ENCODE measurements at regions not wholly inside any gene's neighbourhood (a gene's known extent, or its start where the extent isn't known, plus 50 kb on each side); places are given as distances from the start of the nearest gene placed in this dataset.

DNA sequence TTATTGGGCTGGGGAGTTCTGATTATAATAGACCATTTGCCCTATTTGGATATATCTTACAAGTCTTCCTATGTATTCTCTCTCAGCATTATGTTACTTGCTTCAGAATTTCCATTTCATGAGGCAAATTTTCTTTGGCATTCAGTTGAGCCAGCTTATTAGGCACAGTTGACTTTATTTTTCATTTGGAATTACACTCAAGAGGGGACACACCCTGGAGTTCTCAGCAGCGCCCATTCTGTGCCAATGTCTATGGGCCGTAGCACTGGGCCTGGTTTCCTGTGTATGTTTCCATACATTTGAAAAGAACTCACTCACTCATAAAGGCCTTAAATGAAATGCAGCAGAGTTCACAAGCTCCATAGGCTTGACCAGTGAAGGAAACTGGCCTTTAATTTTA lies 138.5 kb downstream of the KLF12 start:
- TF ChIP-seq, protein P1, sequence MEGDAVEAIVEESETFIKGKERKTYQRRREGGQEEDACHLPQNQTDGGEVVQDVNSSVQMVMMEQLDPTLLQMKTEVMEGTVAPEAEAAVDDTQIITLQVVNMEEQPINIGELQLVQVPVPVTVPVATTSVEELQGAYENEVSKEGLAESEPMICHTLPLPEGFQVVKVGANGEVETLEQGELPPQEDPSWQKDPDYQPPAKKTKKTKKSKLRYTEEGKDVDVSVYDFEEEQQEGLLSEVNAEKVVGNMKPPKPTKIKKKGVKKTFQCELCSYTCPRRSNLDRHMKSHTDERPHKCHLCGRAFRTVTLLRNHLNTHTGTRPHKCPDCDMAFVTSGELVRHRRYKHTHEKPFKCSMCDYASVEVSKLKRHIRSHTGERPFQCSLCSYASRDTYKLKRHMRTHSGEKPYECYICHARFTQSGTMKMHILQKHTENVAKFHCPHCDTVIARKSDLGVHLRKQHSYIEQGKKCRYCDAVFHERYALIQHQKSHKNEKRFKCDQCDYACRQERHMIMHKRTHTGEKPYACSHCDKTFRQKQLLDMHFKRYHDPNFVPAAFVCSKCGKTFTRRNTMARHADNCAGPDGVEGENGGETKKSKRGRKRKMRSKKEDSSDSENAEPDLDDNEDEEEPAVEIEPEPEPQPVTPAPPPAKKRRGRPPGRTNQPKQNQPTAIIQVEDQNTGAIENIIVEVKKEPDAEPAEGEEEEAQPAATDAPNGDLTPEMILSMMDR (IDR thresholded peaks at IDR 0.05; ENCODE audit: unreplicated experiment), result no peak
- no peak for DNase-seq (ENCODE audit: low spot score, unreplicated experiment)
- no peaks in the 10 kb centered on the region for H3K27me3 Mint-ChIP-seq
- no peak overlapping the region for H3K27ac Mint-ChIP-seq
- no peak overlapping the region for H3K4me3 Mint-ChIP-seq (ENCODE audit: low read depth)
- H3K36me3 Mint-ChIP-seq (ENCODE audit: insufficient read depth), result peaks cover 2% of the 10 kb centered on the region
- peaks cover 12% of the 10 kb centered on the region for H3K4me1 Mint-ChIP-seq (ENCODE audit: low read depth)
- no peaks in the 10 kb centered on the region for H3K9me3 Mint-ChIP-seq (ENCODE audit: low read depth)

DNA sequence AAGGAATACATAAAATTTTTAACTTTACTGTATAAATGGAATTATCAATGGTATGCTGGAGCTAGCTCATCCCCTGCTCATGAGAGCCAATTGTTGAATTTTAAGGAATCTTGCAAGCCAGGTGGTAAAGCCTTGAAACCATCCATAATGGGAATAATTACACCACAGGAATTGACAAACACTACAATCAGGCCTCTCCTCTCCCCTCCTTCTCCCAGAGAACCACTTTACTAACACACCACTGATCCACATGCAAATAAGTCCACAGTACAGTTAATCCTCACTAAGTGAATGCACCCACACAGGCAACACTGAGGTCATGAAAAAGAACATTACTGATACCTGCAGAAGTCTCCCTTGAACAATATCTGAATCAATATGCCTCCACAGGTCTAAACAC lies 140.5 kb downstream of the KLF12 start:
- no peaks in the 10 kb centered on the region for H3K9me3 Mint-ChIP-seq (ENCODE audit: low read depth)
- H3K36me3 Mint-ChIP-seq (ENCODE audit: insufficient read depth), result peaks cover 2% of the 10 kb centered on the region
- no peak overlapping the region for H3K4me3 Mint-ChIP-seq (ENCODE audit: low read depth)
- peaks cover 29% of the 10 kb centered on the region for H3K4me1 Mint-ChIP-seq (ENCODE audit: low read depth)
- no peak for DNase-seq (ENCODE audit: low spot score, unreplicated experiment)
- H3K27ac Mint-ChIP-seq, result no peak overlapping the region
- no peaks in the 10 kb centered on the region for H3K27me3 Mint-ChIP-seq
- TF ChIP-seq, protein P1 (IDR thresholded peaks at IDR 0.05; ENCODE audit: unreplicated experiment), result no peak

DNA sequence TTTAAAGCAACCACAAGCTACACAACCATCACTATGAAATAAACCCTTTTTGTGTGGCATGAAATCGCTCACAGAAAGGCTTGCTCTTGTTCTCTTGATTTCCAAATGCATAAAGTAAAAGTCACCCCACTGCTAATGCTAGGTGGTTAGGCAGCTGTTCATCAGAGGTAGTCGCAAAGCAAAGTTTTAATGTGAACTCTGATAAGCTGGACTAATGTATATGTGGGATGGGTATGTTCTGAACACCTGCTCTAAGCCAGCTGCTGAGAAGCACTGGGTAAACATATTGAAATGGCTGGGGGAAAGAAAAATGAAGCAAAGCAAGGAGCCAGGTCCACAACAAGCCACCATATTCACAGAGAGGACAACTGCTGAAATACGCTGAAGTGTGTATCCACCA lies 142.3 kb downstream of the KLF12 start:
- DNase-seq (ENCODE audit: low spot score, unreplicated experiment), result no peak
- H3K9me3 Mint-ChIP-seq (ENCODE audit: low read depth), result no peaks in the 10 kb centered on the region
- no peak overlapping the region for H3K4me3 Mint-ChIP-seq (ENCODE audit: low read depth)
- peaks cover 39% of the 10 kb centered on the region for H3K4me1 Mint-ChIP-seq (ENCODE audit: low read depth)
- peak overlapping the region; percentile 71 for H3K27ac Mint-ChIP-seq
- no peaks in the 10 kb centered on the region for H3K27me3 Mint-ChIP-seq
- TF ChIP-seq, protein P1 (IDR thresholded peaks at IDR 0.05; ENCODE audit: unreplicated experiment), result no peak
- H3K36me3 Mint-ChIP-seq (ENCODE audit: insufficient read depth), result peaks cover 2% of the 10 kb centered on the region

DNA sequence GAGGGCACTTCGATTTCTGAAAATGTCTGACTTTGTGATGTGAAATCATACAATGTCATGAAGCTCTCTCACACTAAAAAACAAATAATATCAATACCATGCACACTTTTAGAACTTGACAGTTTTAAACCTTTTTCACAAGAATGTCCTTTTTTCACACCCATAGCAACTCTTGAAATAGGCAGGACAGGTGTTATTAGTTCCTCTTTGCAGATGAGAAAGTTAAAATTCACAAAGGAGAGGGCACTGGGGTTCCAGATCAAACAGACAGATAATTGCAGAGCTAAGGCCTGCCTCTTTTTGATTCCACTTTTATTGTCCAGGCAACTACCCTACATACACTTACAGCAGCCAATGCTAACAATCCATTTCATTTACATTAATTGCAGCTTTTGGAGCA lies 142.8 kb downstream of the KLF12 start:
- H3K27me3 Mint-ChIP-seq, result no peaks in the 10 kb centered on the region
- no peak overlapping the region for H3K27ac Mint-ChIP-seq
- H3K4me1 Mint-ChIP-seq (ENCODE audit: low read depth), result peaks cover 40% of the 10 kb centered on the region

DNA sequence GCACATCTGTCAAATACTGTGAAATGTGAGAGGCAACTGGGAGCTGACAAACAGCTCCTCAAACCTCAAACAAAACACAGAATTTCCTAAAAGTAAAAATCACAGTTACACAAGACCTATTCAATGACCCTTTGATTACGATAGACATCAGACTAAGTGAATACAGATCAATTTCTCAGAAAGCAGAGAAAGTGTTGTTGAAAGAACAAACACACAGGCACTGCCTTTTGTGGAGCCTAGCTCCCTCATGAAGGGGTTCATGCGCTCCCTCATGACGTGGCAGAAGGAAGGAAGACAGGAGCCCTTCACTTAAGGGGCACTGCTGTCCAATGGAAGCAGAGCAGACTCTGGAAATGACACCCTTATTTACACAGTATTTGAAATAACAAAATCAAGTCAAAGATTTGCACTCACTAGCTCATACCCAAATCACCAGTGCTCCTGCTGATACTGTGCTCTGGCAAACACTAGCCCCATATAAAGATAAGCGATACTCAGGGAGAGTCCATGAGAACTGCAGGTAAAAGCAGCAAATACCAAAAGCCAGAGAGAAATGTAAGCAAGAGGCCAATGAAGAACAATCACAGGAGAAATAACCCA lies 144.9 kb downstream of the KLF12 start:
- peak overlapping the region; percentile 87 for H3K27ac Mint-ChIP-seq
- peak overlapping the region; percentile 37 for H3K4me3 Mint-ChIP-seq (ENCODE audit: low read depth)
- peaks cover 6% of the 10 kb centered on the region for H3K36me3 Mint-ChIP-seq (ENCODE audit: insufficient read depth)
- peaks cover 48% of the 10 kb centered on the region for H3K4me1 Mint-ChIP-seq (ENCODE audit: low read depth)
- no peaks in the 10 kb centered on the region for H3K9me3 Mint-ChIP-seq (ENCODE audit: low read depth)
- TF ChIP-seq, protein P1 (IDR thresholded peaks at IDR 0.05; ENCODE audit: unreplicated experiment), result no peak
- DNase-seq (ENCODE audit: low spot score, unreplicated experiment), result no peak
- H3K27me3 Mint-ChIP-seq, result peaks cover 2% of the 10 kb centered on the region

More for the DNA sequence above, 142.8 kb downstream of the KLF12 start:
- no peak overlapping the region for H3K4me3 Mint-ChIP-seq (ENCODE audit: low read depth)
- DNase-seq (ENCODE audit: low spot score, unreplicated experiment), result no peak
- peaks cover 2% of the 10 kb centered on the region for H3K36me3 Mint-ChIP-seq (ENCODE audit: insufficient read depth)
- TF ChIP-seq, protein P1 (IDR thresholded peaks at IDR 0.05; ENCODE audit: unreplicated experiment), result no peak
- H3K9me3 Mint-ChIP-seq (ENCODE audit: low read depth), result no peaks in the 10 kb centered on the region

Measured in progenitor cell of endocrine pancreas (in vitro differentiated cells).